ENCODE measurements at regions not wholly inside any gene's neighbourhood (a gene's known extent, or its start where the extent isn't known, plus 50 kb on each side); places are given as distances from the start of the nearest gene placed in this dataset.

- no peak for TF ChIP-seq CTCF (IDR thresholded peaks at IDR 0.05)
- Mint-ChIP-seq H3K9me3 (no peaks in the 10 kb centered on the region), H3K27ac (no peak overlapping the region), H3K36me3 (ENCODE audit: low read depth) (no peaks in the 10 kb centered on the region), H3K4me3 (no peak overlapping the region), H3K27me3 (ENCODE audit: low read depth, poor library complexity) (peaks cover 5% of the 10 kb centered on the region), H3K4me1 (no peaks in the 10 kb centered on the region)
- no peak for DNase-seq
Measured at GRCh38 chr10:111773950-111774349, 409.6 kb downstream of the GPAM start.

- H3K36me3 Mint-ChIP-seq (ENCODE audit: low read depth) = no peaks in the 10 kb centered on the region
- no peak for TF ChIP-seq CTCF (IDR thresholded peaks at IDR 0.05)
- H3K4me1 Mint-ChIP-seq = no peaks in the 10 kb centered on the region
- H3K4me3 Mint-ChIP-seq = no peak overlapping the region
- no peaks in the 10 kb centered on the region for H3K9me3 Mint-ChIP-seq
- peaks cover 11% of the 10 kb centered on the region for H3K27me3 Mint-ChIP-seq (ENCODE audit: low read depth, poor library complexity)
- DNase-seq = no peak
- H3K27ac Mint-ChIP-seq = no peak overlapping the region
Measured at GRCh38 chr10:111774486-111774885, 409.1 kb downstream of the GPAM start.

GRCh38 chr10:111784436-111784835 is 399.1 kb downstream of the GPAM start:
- no peak for TF ChIP-seq CTCF (IDR thresholded peaks at IDR 0.05)
- no peaks in the 10 kb centered on the region for H3K36me3 Mint-ChIP-seq (ENCODE audit: low read depth)

GRCh38 chr10:111784946-111785465 is 398.6 kb downstream of the GPAM start:
- H3K36me3 Mint-ChIP-seq (ENCODE audit: low read depth) = no peaks in the 10 kb centered on the region
- no peak overlapping the region for H3K4me3 Mint-ChIP-seq
- H3K9me3 Mint-ChIP-seq = no peaks in the 10 kb centered on the region
- no peak for DNase-seq
- H3K27ac Mint-ChIP-seq = no peak overlapping the region
- H3K4me1 Mint-ChIP-seq = peaks cover 5% of the 10 kb centered on the region
- peaks cover 11% of the 10 kb centered on the region for H3K27me3 Mint-ChIP-seq (ENCODE audit: low read depth, poor library complexity)
- TF ChIP-seq CTCF (IDR thresholded peaks at IDR 0.05) = no peak

More at GRCh38 chr10:111784436-111784835, 399.1 kb downstream of the GPAM start:
- no peak overlapping the region for H3K4me3 Mint-ChIP-seq
- no peaks in the 10 kb centered on the region for H3K9me3 Mint-ChIP-seq
- no peak overlapping the region for H3K27ac Mint-ChIP-seq
- no peak for DNase-seq
- peaks cover 5% of the 10 kb centered on the region for H3K4me1 Mint-ChIP-seq
- H3K27me3 Mint-ChIP-seq (ENCODE audit: low read depth, poor library complexity) = peaks cover 13% of the 10 kb centered on the region

- H3K4me1 Mint-ChIP-seq = peaks cover 5% of the 10 kb centered on the region
- no peak overlapping the region for H3K27ac Mint-ChIP-seq
- H3K9me3 Mint-ChIP-seq = no peaks in the 10 kb centered on the region
- no peak overlapping the region for H3K4me3 Mint-ChIP-seq
- H3K36me3 Mint-ChIP-seq (ENCODE audit: low read depth) = no peaks in the 10 kb centered on the region
- no peak for DNase-seq
- peaks cover 11% of the 10 kb centered on the region for H3K27me3 Mint-ChIP-seq (ENCODE audit: low read depth, poor library complexity)
- no peak for TF ChIP-seq CTCF (IDR thresholded peaks at IDR 0.05)
Measured at GRCh38 chr10:111785921-111786320, 397.6 kb downstream of the GPAM start.

- no peak for TF ChIP-seq CTCF (IDR thresholded peaks at IDR 0.05)
- Mint-ChIP-seq H3K27ac (no peak overlapping the region), H3K4me3 (no peak overlapping the region), H3K36me3 (ENCODE audit: low read depth) (no peaks in the 10 kb centered on the region), H3K4me1 (no peaks in the 10 kb centered on the region), H3K27me3 (ENCODE audit: low read depth, poor library complexity) (peaks cover 4% of the 10 kb centered on the region), H3K9me3 (peaks cover 11% of the 10 kb centered on the region)
- no peak for DNase-seq
Measured at GRCh38 chr10:111789821-111790220, 393.7 kb downstream of the GPAM start.
